H9 (cell line): ENCODE measurements at regions not wholly inside any gene's neighbourhood (a gene's known extent, or its start where the extent isn't known, plus 50 kb on each side); places are given as distances from the start of the nearest gene placed in this dataset.

ENCODE experiments used
- DNase-seq: peaks from one replicate; pipeline ENCODE4 v3.0.0-alpha.2; 2017
- H2AFZ ChIP-seq: one replicate; pipeline ENCODE4 v1.6.1; 2013; ENCODE audit warnings: mild to moderate bottlenecking, low read length, control low read depth, moderate library complexity
- H2AK5ac ChIP-seq: 2 replicates; pipeline ENCODE4 v1.6.1; 2013; ENCODE audit warnings: low read length, control low read depth, mixed read lengths; ENCODE audit not compliant: insufficient read length
- H2BK120ac ChIP-seq: one replicate; pipeline ENCODE4 v1.6.1; 2013; ENCODE audit warnings: low read depth, mild to moderate bottlenecking, low read length, control low read depth, inconsistent platforms; ENCODE audit not compliant: poor library complexity, severe bottlenecking
- H2BK12ac ChIP-seq: 2 replicates; pipeline ENCODE4 v1.6.1; 2013; ENCODE audit warnings: low read length, control low read depth, mixed read lengths, low read depth; ENCODE audit not compliant: insufficient read length
- H2BK15ac ChIP-seq: 2 replicates; pipeline ENCODE4 v1.6.1; 2013; ENCODE audit warnings: low read depth, low read length, control low read depth
- H2BK20ac ChIP-seq: one replicate; pipeline ENCODE4 v1.6.1; 2013; ENCODE audit warnings: low read depth, mild to moderate bottlenecking, low read length, control low read depth, inconsistent platforms; ENCODE audit not compliant: poor library complexity, severe bottlenecking
- H2BK5ac ChIP-seq: 2 replicates; pipeline ENCODE4 v1.6.1; 2013; ENCODE audit warnings: low read length, control low read depth, mixed read lengths; ENCODE audit not compliant: insufficient read length
- H3K14ac ChIP-seq: 2 replicates; pipeline ENCODE4 v1.6.1; 2013; ENCODE audit warnings: low read length, control low read depth; ENCODE audit not compliant: insufficient read depth
- H3K18ac ChIP-seq: 2 replicates; pipeline ENCODE4 v1.6.1; 2013; ENCODE audit warnings: low read depth, mild to moderate bottlenecking, mixed read lengths, low read length, control low read depth; ENCODE audit not compliant: insufficient read length
- H3K23ac ChIP-seq: 2 replicates; pipeline ENCODE4 v1.6.1; 2013; ENCODE audit warnings: low read length, control low read depth, mixed read lengths, low read depth; ENCODE audit not compliant: insufficient read length
- H3K23me2 ChIP-seq: 2 replicates; pipeline ENCODE4 v1.6.1; 2013; ENCODE audit warnings: low read depth, mild to moderate bottlenecking, mixed read lengths, low read length, control low read depth; ENCODE audit not compliant: insufficient read length, poor library complexity, severe bottlenecking
- H3K27ac ChIP-seq: 2 replicates; pipeline ENCODE4 v1.5.1; 2013; ENCODE audit warnings: low read length, control low read depth, mixed read lengths, low read depth; ENCODE audit not compliant: insufficient read length
- H3K27me3 ChIP-seq: 2 replicates; pipeline ENCODE4 v1.6.1; 2013; ENCODE audit warnings: low read length, control low read depth, inconsistent platforms; ENCODE audit not compliant: insufficient read depth
- H3K4ac ChIP-seq: 2 replicates; pipeline ENCODE4 v1.6.1; 2013; ENCODE audit warnings: low read depth, mild to moderate bottlenecking, control low read depth, inconsistent platforms, low read length, moderate library complexity
- H3K4me1 ChIP-seq: 2 replicates; pipeline ENCODE4 v1.6.1; 2013; ENCODE audit warnings: low read length, control low read depth, inconsistent platforms; ENCODE audit not compliant: insufficient read depth
- H3K4me2 ChIP-seq: 2 replicates; pipeline ENCODE4 v1.6.1; 2013; ENCODE audit warnings: low read length, control low read depth, mixed read lengths; ENCODE audit not compliant: insufficient read length, insufficient read depth
- H3K56ac ChIP-seq: 2 replicates; pipeline ENCODE4 v1.6.1; 2013; ENCODE audit warnings: low read depth, mild to moderate bottlenecking, mixed read lengths, low read length, control low read depth; ENCODE audit not compliant: insufficient read length
- H3K79me1 ChIP-seq: 2 replicates; pipeline ENCODE4 v1.6.1; 2013; ENCODE audit warnings: low read depth, mild to moderate bottlenecking, moderate library complexity, low read length, control low read depth, inconsistent platforms; ENCODE audit not compliant: insufficient read depth, poor library complexity, severe bottlenecking
- H3K79me2 ChIP-seq: 2 replicates; pipeline ENCODE4 v1.6.1; 2013; ENCODE audit warnings: low read length, control low read depth, inconsistent platforms; ENCODE audit not compliant: insufficient read depth
- H3K9ac ChIP-seq: 2 replicates; pipeline ENCODE4 v1.6.1; 2013; ENCODE audit warnings: low read length, control low read depth, mixed read lengths; ENCODE audit not compliant: insufficient read length; ENCODE audit errors: extremely low read depth
- H3K9me3 ChIP-seq: one replicate; pipeline ENCODE4 v1.6.1; 2013; ENCODE audit warnings: low read depth, low read length, inconsistent platforms; ENCODE audit not compliant: control insufficient read depth
- H3T11ph ChIP-seq: one replicate; pipeline ENCODE4 v1.6.1; 2013; ENCODE audit warnings: mild to moderate bottlenecking, low read length, control low read depth, inconsistent platforms
- H4K20me1 ChIP-seq: one replicate; pipeline ENCODE4 v1.6.1; 2013; ENCODE audit not compliant: control insufficient read depth, insufficient read length, insufficient read depth
- H4K5ac ChIP-seq: 2 replicates; pipeline ENCODE4 v1.6.1; 2013; ENCODE audit warnings: low read depth, mild to moderate bottlenecking, mixed read lengths, low read length, control low read depth; ENCODE audit not compliant: insufficient read length
- H4K8ac ChIP-seq: replicated peaks from 2 replicates; pipeline ENCODE4 v1.6.1; 2013; ENCODE audit warnings: low read length, control low read depth, mixed read lengths, low read depth; ENCODE audit not compliant: insufficient read length
- H4K91ac ChIP-seq: 2 replicates; pipeline ENCODE4 v1.6.1; 2013; ENCODE audit warnings: low read depth, mild to moderate bottlenecking, moderate library complexity, mixed read lengths, low read length, control low read depth; ENCODE audit not compliant: insufficient read length
- H3K27ac Mint-ChIP-seq, 3 experiments: 2 replicates in 2 of 3; 3 replicates in 1 of 3; pipeline ENCODE4 v1.8.0; 2020 to 2021; ENCODE audit warnings: mixed read lengths in 3 of 3, mild to moderate bottlenecking in 1 of 3, moderate library complexity in 1 of 3
- H3K27me3 Mint-ChIP-seq: 2 replicates; pipeline ENCODE4 v1.8.0; 2021; ENCODE audit warnings: low read depth, mild to moderate bottlenecking, moderate library complexity, mixed read lengths
- H3K36me3 Mint-ChIP-seq, 3 experiments: 2 replicates in 2 of 3; 3 replicates in 1 of 3; pipeline ENCODE4 v1.8.0; 2020 to 2021; ENCODE audit warnings: low read depth in 3 of 3, mixed read lengths in 3 of 3; ENCODE audit not compliant: insufficient read depth in 1 of 3
- H3K4me1 Mint-ChIP-seq, 2 experiments: 2 replicates each; pipeline ENCODE4 v1.8.0; 2020; ENCODE audit warnings: mixed read lengths in 2 of 2
- H3K4me3 Mint-ChIP-seq, 2 experiments: 2 replicates in 1 of 2; 3 replicates in 1 of 2; pipeline ENCODE4 v1.8.0; 2020 to 2021; ENCODE audit warnings: mild to moderate bottlenecking in 2 of 2, mixed read lengths in 2 of 2, moderate library complexity in 1 of 2
- H3K9me3 Mint-ChIP-seq, 2 experiments: 2 replicates in 1 of 2; 3 replicates in 1 of 2; pipeline ENCODE4 v1.8.0; 2020; ENCODE audit warnings: mild to moderate bottlenecking in 2 of 2, mixed read lengths in 2 of 2, moderate library complexity in 1 of 2
- CTCF ChIP-seq: fragments of 200-600 bp; sonication (generic); conservative IDR thresholded peaks from 3 replicates; pipeline ENCODE4 v1.8.0; 2021; ENCODE audit warnings: antibody characterized with exemption, mild to moderate bottlenecking
- WGBS: extraction: QIAGEN DNeasy Blood & Tissue Kit; methylation state at CpG from one replicate; pipeline ENCODE4 v1.1.7; 2013; ENCODE audit warnings: missing lambda C conversion rate, low lambda C conversion rate, mixed read lengths; ENCODE audit not compliant: insufficient read length; ENCODE audit errors: extremely low coverage; 5-methylcytosine and 5-hydroxymethylcytosine counted together

GRCh38 chr16:60481591-60481990 is 1554.6 kb downstream of the CDH8 start:
- no peak overlapping the region for H4K5ac ChIP-seq
- no peak overlapping the region for H3K4ac ChIP-seq
- Mint-ChIP-seq H3K36me3 (no peaks in the 10 kb centered on the region), H3K4me1 (no peaks in the 10 kb centered on the region), H3K27ac (no peak overlapping the region), H3K27me3 (no peaks in the 10 kb centered on the region), H3K9me3 (no peaks in the 10 kb centered on the region), H3K4me3 (no peak overlapping the region)
- TF ChIP-seq CTCF = no peak
- no peaks in the 10 kb centered on the region for H3K23me2 ChIP-seq
- no peak for DNase-seq
- H3K4me1 ChIP-seq = no peaks in the 10 kb centered on the region
- no peak overlapping the region for H3K27ac ChIP-seq
- no peak overlapping the region for H2BK12ac ChIP-seq
- H3K79me1 ChIP-seq = no peaks in the 10 kb centered on the region
- H3K18ac ChIP-seq = no peak overlapping the region
- no peaks in the 10 kb centered on the region for H3K27me3 ChIP-seq
- H2AFZ ChIP-seq = no peak overlapping the region
- no peak overlapping the region for H4K91ac ChIP-seq
- no peaks in the 10 kb centered on the region for H4K20me1 ChIP-seq
- no peak overlapping the region for H2BK5ac ChIP-seq
- no peak overlapping the region for H3K4me2 ChIP-seq
- H3K23ac ChIP-seq = no peak overlapping the region
- H2BK120ac ChIP-seq = no peak overlapping the region
- H4K8ac ChIP-seq = no peak overlapping the region
- H3K56ac ChIP-seq = no peak overlapping the region
- no peaks in the 10 kb centered on the region for H3K79me2 ChIP-seq
- WGBS = no CpG with 5 or more reads among the region's 2 CpGs
- H2AK5ac ChIP-seq = no peak overlapping the region
- no peak overlapping the region for H2BK15ac ChIP-seq
- H2BK20ac ChIP-seq = no peak overlapping the region
- H3K9me3 ChIP-seq = no peaks in the 10 kb centered on the region
- H3K14ac ChIP-seq = no peak overlapping the region
- no peak overlapping the region for H3K9ac ChIP-seq
- no peak overlapping the region for H3T11ph ChIP-seq
